HG03565 (cell line): ENCODE measurements at regions not wholly inside any gene's neighbourhood (a gene's known extent, or its start where the extent isn't known, plus 50 kb on each side); places are given as distances from the start of the nearest gene placed in this dataset.

Source experiments
- ATAC-seq: cut with Tn5 transposase; IDR thresholded peaks from one replicate; pipeline ENCODE4 v1.9.1; 2021; ENCODE audit warnings: mild to moderate bottlenecking, moderate library complexity; ENCODE audit not compliant: unreplicated experiment

DNA sequence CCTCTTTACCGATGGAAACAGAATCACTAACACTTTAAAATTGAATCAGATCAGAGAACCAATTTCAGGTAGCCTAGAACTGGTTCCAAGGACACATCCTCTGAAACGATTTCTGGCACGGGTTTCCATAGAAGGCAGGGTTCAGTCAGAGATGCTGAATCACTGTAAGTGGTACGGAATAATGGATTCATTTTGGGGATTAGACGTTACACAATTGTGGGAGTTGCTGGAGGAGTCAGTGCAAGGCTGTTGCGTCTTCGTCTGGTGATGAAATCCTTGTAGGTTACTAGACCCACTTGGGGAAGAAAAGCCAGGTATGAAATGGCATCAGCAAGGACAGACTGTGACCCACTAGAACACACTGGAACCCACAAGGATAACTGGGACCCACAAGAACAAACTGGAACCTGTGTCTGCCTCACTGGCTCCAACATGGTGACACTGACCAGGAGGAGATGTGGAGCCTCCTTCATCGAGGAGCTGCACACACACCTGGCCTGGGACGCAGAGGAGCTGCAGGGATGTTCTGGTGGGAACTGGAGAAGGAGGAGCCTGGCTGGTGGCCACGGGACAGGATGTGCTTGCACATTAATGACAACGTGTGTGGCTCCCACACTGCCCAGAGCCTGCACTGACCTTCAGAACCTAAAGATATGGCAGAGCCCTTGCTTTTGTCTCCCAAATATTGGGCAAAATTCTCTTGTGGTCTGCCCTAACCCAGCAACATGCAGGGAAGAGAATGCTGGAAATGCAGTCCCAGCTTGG lies 105.1 kb downstream of the TRAPPC11 start:
- ATAC-seq: no peak

DNA sequence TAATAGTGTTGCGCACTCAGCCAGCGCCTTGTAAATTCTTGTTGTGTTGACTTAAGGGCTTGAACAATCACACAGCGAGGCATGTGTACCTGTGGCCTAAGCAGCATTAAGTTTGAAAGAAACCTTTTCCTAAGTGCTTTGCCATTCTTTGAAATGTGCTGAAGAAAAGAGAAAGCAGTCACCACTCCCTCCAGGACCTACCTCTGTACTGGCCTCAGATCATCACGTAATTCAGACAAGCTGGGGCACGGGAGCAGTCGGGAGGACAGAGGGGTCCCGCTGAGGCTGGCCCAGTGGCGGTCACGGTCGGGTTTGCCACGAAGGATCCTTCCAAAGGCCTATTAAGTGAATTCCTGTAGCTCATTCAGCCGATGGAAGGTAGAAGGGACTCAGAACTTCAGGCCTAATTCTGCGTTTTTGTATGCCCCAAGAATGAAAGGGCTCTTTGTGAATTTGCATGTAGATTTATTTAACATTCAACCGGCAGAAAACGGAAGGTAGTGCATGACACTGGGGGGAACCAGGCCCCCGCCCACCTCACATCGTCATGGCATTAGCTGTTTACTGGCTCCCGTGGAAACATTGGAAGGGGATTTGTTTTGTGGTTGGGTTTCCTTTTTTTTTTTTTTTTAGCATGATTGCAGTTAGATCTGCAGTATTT lies 106.3 kb downstream of the TRAPPC11 start:
- ATAC-seq: no peak

DNA sequence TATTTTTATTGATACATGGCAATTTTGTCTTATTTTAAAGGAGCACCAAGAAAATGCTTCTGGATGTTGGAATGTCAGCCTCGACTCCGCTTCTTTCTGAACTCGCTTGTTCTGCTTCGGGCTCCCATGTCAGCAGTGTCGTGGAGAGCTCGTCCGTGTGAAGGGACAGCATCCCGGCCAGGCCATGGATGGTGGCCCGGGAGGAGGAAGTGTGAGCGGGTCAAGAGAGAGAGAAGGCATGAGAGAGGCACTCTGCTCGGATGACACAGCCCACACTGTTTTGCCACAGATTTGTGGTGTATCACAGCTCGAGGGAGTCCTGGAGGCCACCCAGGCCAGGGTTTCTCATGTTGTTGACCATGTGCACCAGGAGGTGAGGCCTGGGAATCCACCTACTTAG lies 107.0 kb downstream of the TRAPPC11 start:
- no peak for ATAC-seq

GRCh38 chr4:183770906-183771305 lies 111.8 kb downstream of the TRAPPC11 start:
- ATAC-seq: no peak

GRCh38 chr4:183772361-183772760 lies 113.3 kb downstream of the TRAPPC11 start:
- ATAC-seq: no peak

DNA sequence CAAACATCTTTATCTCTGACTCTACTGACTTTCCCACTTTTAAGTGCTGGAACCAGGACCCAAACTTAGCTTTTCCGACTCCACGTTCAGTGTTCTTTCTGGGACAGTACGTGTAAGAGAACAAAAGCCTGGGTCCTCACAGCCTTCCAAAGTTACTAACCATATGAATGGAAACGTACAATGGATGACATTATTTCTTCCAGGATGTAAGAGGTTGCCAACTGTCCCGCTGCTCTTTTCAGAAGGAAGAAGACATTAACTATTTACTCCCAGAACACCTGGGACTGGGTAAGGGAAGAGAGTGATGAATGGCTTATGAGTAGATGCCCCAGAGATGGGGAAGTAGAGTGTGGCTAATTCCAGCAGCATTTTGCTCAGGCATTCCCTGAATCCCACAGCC lies 114.7 kb downstream of the TRAPPC11 start:
- ATAC-seq: no peak

DNA sequence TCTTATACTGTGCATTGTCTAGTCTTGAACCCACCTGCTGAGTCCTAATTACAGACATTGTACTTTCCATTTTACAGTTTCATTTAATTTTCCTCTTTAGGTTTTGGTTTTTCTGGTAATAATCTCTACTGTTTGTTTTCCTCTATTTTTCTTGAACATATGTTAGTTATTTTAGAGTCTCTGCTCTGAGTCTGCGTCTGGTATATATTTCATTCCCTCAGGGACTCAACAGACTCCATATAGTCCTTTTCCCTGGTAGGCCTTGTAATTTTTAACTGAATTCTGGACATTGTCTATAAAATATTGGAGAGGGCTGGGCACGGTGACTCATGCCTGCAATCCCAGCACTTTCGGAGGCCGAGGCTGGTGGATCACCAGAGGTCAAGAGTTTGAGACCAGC lies 121.8 kb upstream of the STOX2 start:
- ATAC-seq: no peak

GRCh38 chr4:183783991-183784553 lies 121.0 kb upstream of the STOX2 start:
- no peak for ATAC-seq

DNA sequence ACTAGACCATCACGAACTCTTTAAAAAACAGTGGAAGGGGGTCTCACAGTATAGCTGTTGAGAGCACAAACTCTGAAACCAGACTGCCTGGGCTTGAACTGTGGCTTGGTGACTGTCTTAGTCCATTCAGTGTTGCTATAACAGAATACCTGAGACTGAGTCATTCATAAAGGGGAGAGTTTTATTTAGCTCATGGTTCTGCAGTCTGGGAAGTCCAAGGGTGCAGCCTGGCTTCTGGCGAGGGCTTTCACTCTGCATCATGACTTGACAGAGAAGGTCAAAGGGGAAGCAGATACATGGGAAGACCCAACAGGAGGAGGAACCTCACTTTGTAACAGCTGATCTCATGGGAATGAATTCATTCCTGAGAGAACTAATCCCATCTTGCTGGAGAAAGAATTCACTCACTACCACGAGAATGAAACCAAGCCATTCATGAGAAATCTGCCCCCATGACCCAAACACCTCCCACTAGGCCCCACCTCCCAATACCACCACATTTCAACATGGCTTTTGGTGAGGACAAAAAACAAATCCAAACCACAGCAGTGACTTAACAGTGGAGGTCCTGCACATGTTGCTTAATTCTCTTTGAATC lies 116.7 kb upstream of the STOX2 start:
- ATAC-seq: no peak

DNA sequence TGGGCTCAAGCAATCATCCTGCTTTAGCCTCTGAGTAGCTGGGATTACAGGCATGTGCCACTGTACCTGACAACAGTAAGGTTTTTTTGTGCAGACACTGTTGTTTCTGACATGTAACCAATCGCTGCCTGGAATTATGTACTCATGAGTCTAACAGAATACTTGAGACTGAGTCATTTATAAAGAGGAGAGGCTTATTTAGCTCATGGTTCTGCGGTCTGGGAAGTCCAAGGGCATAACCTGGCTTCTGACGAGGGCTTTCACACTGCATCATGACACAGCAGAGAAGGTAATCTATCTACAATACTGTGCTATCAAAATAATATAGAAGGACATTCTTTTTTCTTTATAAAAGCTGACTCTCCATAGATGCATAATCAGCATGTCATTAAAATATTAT lies 115.5 kb upstream of the STOX2 start:
- no peak for ATAC-seq

- no peak for ATAC-seq
Measured at GRCh38 chr4:183790661-183791060, 114.4 kb upstream of the STOX2 start.

DNA sequence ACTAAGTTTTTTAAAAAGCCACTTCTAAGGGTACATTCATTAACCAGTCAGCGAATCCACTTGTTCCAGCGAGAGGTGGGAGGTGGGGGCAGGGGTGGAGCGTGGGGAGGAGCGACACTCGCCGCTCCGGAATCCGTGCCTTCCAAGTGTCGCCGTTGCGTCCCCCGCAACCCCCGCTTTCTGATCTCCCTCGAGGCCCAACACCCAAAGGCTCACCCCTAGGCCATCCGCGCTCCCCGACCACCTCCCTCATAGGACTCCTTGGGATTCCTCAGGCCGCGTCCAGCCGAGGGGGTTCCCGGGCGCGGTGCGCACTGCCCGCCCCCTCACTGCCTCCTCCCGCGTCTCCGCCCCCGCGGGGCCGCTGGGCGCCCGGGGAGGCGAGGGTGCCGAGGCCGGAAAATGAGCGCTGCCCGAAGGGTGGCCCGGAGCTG lies 108.1 kb upstream of the STOX2 start:
- no peak for ATAC-seq

GRCh38 chr4:183797445-183798300 lies 107.4 kb upstream of the STOX2 start:
- no peak for ATAC-seq

DNA sequence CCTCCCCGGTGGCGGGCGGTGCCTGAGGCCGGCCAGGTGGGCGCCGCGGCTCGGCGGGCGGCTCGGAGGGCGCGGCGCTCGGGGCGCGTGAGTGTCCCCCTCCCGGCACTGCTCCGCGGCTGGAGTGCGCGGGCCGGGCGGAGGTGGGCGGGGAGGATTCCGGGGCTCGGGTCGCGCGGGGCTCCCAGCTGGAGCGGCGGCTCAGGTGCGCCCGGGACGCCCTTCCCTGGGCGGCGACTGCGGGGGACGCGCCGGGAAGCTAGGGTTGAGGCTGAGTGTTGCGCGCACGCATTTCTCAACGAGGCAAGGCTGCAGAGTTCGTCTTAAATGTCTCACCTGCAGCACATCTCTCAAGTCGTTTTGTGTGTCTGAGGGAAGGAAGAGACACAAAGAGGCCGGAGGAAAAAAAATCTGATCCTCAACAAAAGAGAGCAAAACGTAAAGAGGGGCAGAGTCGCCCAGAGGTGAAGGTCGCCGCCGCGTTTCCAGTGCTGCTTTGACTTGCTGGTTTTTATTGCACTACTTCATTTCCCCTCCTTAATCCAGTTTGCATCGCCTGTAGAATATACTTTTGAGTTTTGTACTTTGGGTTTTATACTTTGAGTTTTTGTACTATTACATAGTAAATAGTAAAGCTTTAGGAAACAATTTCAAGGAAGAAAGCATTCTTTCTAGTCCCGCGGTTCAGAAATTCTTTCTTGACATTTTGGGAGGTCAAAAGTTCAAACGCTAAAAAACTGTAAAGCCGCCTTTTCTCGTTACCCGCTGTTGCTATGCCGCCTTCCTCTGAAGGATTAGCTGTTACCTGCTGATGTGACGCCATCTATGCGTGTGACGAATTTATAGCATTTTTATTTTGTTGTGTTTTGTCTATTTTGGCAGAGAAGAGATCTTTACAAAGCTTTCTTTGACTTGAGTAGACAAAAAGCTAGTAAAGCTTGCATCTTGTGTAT lies 106.5 kb upstream of the STOX2 start:
- ATAC-seq: no peak

- no peak for ATAC-seq
Measured at GRCh38 chr4:183801457-183802165, 103.5 kb upstream of the STOX2 start.

GRCh38 chr4:183806341-183806740 lies 98.8 kb upstream of the STOX2 start:
- ATAC-seq: no peak

- ATAC-seq: no peak
Measured at GRCh38 chr4:183807420-183808096, 97.5 kb upstream of the STOX2 start.

DNA sequence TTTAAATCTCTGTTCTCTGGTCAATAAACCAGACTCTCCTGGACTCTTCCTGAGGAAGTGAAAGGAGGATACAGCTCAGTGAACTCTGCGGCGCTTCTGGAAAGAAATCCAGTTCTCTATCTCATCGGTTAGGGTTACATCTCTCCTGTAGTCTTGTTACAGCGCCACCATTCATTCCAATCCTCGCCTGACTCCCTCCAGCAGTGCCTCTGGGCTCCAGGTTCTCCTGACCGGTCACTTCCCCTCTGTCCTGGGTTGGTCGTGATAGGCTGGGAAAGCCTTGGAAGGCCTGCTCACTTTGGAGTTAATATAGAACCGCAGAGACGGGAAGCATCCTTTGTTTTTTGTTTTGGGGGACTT lies 97.0 kb upstream of the STOX2 start:
- no peak for ATAC-seq

GRCh38 chr4:183812567-183812966 lies 92.5 kb upstream of the STOX2 start:
- no peak for ATAC-seq
